ENCODE measurements at regions not wholly inside any gene's neighbourhood (a gene's known extent, or its start where the extent isn't known, plus 50 kb on each side); places are given as distances from the start of the nearest gene placed in this dataset.

DNA sequence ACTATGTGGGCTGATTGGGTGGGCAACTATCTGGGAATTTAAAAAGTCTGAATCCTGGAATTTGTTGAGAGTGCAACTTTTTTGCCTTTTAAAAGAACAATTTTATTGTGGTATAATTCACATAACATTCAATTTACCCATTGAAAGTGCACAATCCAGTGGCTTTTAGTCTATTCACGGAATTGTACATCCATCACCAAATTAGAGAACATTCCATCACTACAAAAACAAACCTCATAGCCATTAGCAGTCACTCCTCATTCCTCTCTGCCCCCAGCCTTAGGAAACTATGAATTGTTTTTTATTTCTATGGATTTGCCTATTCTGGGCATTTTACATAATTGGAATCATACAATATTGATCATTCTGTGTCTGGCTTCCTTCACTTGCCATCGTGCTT lies 101.8 kb upstream of the ALDH1A3 start:
- in situ Hi-C loops (cut with HindIII; ENCODE audit: low sequenced_read_pairs): no loop called here
- no peak for TF ChIP-seq CTCF (IDR thresholded peaks at IDR 0.05; ENCODE audit: low read depth, low read length)
- DNase-seq (ENCODE audit: low read depth, low spot score): peak; percentile 50
- no peak overlapping the region for H3K4me3 ChIP-seq (ENCODE audit: low read depth, low read length)

- TF ChIP-seq CTCF (IDR thresholded peaks at IDR 0.05; ENCODE audit: low read depth, low read length): no peak
- no peak overlapping the region for H3K4me3 ChIP-seq (ENCODE audit: low read depth, low read length)
- in situ Hi-C loops (cut with HindIII; ENCODE audit: low sequenced_read_pairs): no loop called here
- DNase-seq (ENCODE audit: low read depth, low spot score): no peak
Observed at GRCh38 chr15:100778831-100779288, 100.8 kb upstream of the ALDH1A3 start.

GRCh38 chr15:100779331-100780207 lies 100.1 kb upstream of the ALDH1A3 start:
- no peak for TF ChIP-seq CTCF (IDR thresholded peaks at IDR 0.05; ENCODE audit: low read depth, low read length)
- no peak overlapping the region for H3K4me3 ChIP-seq (ENCODE audit: low read depth, low read length)
- in situ Hi-C loops (cut with HindIII; ENCODE audit: low sequenced_read_pairs): no loop called here
- no peak for DNase-seq (ENCODE audit: low read depth, low spot score)

GRCh38 chr15:100780208-100780800 lies 99.3 kb upstream of the ALDH1A3 start:
- DNase-seq (ENCODE audit: low read depth, low spot score): no peak
- TF ChIP-seq CTCF (IDR thresholded peaks at IDR 0.05; ENCODE audit: low read depth, low read length): no peak
- H3K4me3 ChIP-seq (ENCODE audit: low read depth, low read length): no peak overlapping the region
- in situ Hi-C loops (cut with HindIII; ENCODE audit: low sequenced_read_pairs): no loop called here

GRCh38 chr15:100781061-100781960 lies 98.3 kb upstream of the ALDH1A3 start:
- no peak overlapping the region for H3K4me3 ChIP-seq (ENCODE audit: low read depth, low read length)
- DNase-seq (ENCODE audit: low read depth, low spot score): no peak
- in situ Hi-C loops (cut with HindIII; ENCODE audit: low sequenced_read_pairs): no loop called here
- no peak for TF ChIP-seq CTCF (IDR thresholded peaks at IDR 0.05; ENCODE audit: low read depth, low read length)

DNA sequence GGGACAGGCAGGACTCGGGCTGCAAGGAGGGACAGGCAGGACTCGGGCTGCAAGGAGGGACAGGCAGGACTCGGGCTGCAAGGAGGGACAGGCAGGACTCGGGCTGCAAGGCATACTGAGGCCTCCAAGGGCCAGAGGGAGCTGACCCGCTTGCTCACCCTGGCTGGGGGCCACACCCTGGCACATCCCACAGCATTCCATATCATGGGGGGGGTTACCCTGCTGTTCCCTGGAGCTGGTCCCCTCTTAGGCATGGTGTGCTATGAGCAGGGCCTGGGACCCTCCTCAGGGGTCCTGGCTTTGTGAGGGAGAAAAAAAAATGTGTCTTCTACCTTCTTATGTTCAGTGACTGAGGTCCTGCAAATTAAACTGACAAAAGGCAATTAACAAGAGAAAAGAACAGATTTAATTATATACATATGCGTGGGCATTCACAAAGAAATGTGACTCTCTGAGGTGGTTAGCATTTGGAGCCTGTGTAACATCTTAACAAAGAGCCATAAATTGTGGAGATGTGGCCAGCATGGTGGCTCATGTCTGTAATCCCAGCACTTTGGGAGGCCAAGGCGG lies 97.6 kb upstream of the ALDH1A3 start:
- no peak for TF ChIP-seq CTCF (IDR thresholded peaks at IDR 0.05; ENCODE audit: low read depth, low read length)
- no peak for DNase-seq (ENCODE audit: low read depth, low spot score)
- H3K4me3 ChIP-seq (ENCODE audit: low read depth, low read length): no peak overlapping the region
- in situ Hi-C loops (cut with HindIII; ENCODE audit: low sequenced_read_pairs): no loop called here
